Retinal pigment epithelial cell (primary cell): ENCODE measurements at regions not wholly inside any gene's neighbourhood (a gene's known extent, or its start where the extent isn't known, plus 50 kb on each side); places are given as distances from the start of the nearest gene placed in this dataset.

Experiments
- DNase-seq: peaks from one replicate; pipeline ENCODE4 v3.0.0-alpha.2; 2010; ENCODE audit warnings: low read depth
- H3K4me3 ChIP-seq: 2 replicates; pipeline ENCODE4 v1.5.1; 2011; ENCODE audit warnings: mild to moderate bottlenecking, low read length, control low read depth, moderate library complexity
- TF ChIP-seq, protein P1 (sequence below): conservative IDR thresholded peaks from 2 replicates; pipeline ENCODE4 v1.5.1; 2011; ENCODE audit warnings: low read depth, low read length, control low read depth, inconsistent platforms

DNA sequence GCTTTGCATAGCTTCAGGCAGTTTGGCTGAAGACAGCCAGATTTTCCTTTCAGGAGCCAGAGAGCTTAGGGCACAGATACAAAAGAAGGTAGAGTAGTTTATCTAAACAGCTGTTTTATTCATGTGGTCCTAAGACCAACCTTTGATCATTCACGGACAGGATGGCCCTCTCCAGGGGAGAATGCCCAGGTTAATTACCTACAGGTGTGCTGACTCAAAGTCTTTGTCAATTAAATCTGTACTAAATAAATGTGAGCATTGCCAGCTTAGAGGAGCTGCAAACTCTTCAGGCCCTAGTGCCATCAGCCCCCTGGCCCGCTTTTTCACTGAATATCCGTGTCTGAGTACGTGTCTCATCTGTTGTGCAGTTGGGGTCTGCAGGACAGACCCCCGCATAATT, 554.7 kb downstream of the NUP35 start:
- TF ChIP-seq, protein P1, sequence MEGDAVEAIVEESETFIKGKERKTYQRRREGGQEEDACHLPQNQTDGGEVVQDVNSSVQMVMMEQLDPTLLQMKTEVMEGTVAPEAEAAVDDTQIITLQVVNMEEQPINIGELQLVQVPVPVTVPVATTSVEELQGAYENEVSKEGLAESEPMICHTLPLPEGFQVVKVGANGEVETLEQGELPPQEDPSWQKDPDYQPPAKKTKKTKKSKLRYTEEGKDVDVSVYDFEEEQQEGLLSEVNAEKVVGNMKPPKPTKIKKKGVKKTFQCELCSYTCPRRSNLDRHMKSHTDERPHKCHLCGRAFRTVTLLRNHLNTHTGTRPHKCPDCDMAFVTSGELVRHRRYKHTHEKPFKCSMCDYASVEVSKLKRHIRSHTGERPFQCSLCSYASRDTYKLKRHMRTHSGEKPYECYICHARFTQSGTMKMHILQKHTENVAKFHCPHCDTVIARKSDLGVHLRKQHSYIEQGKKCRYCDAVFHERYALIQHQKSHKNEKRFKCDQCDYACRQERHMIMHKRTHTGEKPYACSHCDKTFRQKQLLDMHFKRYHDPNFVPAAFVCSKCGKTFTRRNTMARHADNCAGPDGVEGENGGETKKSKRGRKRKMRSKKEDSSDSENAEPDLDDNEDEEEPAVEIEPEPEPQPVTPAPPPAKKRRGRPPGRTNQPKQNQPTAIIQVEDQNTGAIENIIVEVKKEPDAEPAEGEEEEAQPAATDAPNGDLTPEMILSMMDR, result no peak
- H3K4me3 ChIP-seq, result no peak overlapping the region
- no peak for DNase-seq

DNA sequence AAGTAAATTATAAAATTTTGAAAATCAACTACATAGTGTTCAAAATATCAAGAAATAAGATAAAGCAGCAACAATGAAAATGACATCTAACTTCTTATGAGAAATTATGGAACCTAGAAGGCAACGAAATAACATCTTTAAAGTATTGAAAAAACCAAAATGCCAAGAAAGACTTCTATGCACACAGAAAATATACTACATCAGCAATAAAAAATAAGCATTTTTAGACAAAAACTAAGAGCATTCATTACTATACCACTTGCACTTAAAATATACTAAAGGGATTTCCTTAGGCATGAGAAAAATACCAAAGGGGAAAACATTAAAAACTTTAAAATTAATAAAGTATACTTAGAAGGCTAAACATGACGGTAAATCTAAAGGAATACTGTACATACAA, 556.3 kb downstream of the NUP35 start:
- H3K4me3 ChIP-seq, result no peak overlapping the region
- TF ChIP-seq, protein P1, result no peak
- DNase-seq, result no peak

DNA sequence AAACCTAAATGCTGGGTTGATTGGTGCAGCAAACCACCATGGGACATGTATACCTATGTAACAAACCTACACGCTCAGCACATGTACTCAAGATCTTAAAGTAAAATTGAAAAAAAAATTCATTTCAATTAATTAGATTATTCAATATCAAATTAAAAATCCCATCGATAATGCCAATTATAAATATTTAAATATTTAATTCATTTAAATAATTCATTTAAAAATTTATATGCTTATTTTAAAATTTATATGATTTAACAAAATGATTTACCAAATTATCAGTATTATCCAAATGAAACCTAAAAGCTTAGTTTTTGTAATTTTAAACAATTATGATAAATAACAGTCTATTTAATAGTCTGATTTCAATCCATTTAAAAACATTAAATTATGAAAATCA, 560.4 kb downstream of the NUP35 start:
- TF ChIP-seq, protein P1, result no peak
- no peak for DNase-seq
- no peak overlapping the region for H3K4me3 ChIP-seq

DNA sequence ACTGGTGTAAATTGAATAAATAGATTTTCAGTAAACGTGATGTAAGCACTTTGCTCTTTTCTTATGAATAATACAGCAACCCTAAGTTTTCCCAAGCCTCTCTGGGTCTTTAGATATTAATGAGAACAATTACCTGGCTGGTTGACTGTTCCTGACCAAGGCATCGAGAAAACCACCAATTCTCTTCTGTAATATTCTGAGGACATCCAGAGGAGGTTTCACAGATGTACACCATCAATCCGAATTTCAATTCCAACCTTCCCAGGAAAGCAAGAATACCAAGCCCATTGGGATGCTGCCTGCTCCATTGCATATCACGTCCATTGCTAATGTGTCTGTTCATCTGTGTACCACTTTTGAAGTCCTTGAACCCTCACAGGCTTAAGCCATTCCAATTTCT, 571.8 kb downstream of the NUP35 start:
- no peak for DNase-seq
- TF ChIP-seq, protein P1, result no peak
- H3K4me3 ChIP-seq, result no peak overlapping the region

DNA sequence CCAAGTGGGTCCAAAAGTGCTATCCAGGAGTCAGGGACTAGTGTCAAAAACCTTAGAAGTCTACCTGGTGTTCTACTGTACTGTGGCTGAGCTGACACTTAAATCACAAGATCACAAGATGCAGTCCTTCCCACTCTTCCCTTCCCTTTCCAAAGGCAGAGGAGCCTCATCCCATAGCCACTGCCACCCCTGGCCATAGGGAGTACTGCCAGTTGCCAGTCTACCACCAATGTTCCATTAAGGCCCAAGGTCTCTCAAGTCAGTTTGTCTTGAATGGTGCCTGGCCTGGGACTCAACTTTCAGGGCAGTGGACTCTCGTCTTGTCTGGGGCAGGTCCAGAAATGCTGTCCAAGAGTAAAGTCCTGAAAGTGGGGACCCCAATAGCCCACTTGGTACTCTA, 585.6 kb downstream of the NUP35 start:
- DNase-seq, result no peak
- no peak overlapping the region for H3K4me3 ChIP-seq
- TF ChIP-seq, protein P1, result no peak

DNA sequence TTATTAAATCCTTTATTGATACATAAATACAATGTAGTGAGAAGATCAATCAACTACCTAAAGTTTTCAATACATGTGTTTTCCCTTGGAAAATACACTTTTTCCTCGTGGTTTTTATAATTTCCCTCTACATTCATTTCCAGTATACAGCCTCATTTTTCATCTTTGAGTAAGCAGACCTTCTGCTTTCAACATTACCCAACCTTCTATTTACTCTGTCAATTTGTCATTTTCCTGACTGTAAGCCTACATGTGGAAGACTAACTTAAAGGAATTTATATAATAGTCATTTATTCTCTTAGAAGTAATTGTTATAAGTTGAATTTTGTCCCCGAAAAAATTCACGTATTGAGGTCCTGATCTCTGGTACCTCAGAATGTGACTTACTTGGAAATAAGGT, 594.0 kb downstream of the NUP35 start:
- no peak overlapping the region for H3K4me3 ChIP-seq
- DNase-seq, result no peak
- TF ChIP-seq, protein P1, result no peak

DNA sequence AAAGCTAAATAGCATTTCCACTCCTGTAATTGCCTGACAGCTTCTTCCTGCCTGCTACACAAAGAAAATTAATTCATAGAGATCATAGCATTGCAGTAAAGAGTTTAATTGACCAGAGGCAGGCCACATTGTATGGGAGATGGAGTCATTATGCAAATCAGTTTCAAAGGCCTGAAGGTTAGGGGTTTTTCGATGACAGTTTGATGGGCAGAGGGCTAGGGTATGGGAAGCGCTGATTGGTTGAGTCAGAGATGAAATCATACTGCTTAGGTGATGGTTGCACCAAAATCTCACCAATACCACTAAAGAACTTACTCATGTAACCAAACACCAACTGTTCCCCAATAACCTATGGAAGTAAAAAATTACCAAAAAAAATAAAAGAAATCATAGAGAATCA, 599.0 kb downstream of the NUP35 start:
- no peak for DNase-seq
- TF ChIP-seq, protein P1, result no peak
- no peak overlapping the region for H3K4me3 ChIP-seq
